HL-60 (cell line): ENCODE measurements at regions not wholly inside any gene's neighbourhood (a gene's known extent, or its start where the extent isn't known, plus 50 kb on each side); places are given as distances from the start of the nearest gene placed in this dataset.

Source experiments
- DNase-seq, 2 experiments: peaks; one replicate each; pipeline ENCODE4 v3.0.0-alpha.2; 2010 to 2020; ENCODE audit warnings: low read depth in 1 of 2, low spot score in 1 of 2
- H3K27ac ChIP-seq: fragments of 250-450 bp; sonication (Bioruptor Pico); replicated peaks from 2 replicates; pipeline ENCODE4 v1.5.1; 2020; ENCODE audit warnings: mild to moderate bottlenecking, moderate library complexity
- H3K27me3 ChIP-seq: fragments of 250-450 bp; sonication (Bioruptor Pico); 2 replicates; pipeline ENCODE4 v1.5.1; 2021; ENCODE audit warnings: mild to moderate bottlenecking, moderate library complexity; ENCODE audit not compliant: insufficient read depth, poor library complexity, severe bottlenecking
- H3K4me3 ChIP-seq: replicated peaks from 2 replicates; pipeline ENCODE4 v1.5.1; 2011; ENCODE audit warnings: mild to moderate bottlenecking, control low read depth, low read length; ENCODE audit not compliant: insufficient read depth
- GABPA ChIP-seq: IDR thresholded peaks from 2 replicates; pipeline ENCODE4 v1.6.1; 2012; ENCODE audit warnings: low read depth
- POLR2AphosphoS5 ChIP-seq: IDR thresholded peaks from 2 replicates; pipeline ENCODE4 v1.6.1; 2012; ENCODE audit warnings: low read depth
- SPI1 ChIP-seq: IDR thresholded peaks from 2 replicates; pipeline ENCODE4 v1.6.1; 2012; ENCODE audit warnings: low read depth, mild to moderate bottlenecking, borderline replicate concordance
- TF ChIP-seq, protein P1 (sequence below): IDR thresholded peaks from 2 replicates; pipeline ENCODE4 v1.6.1; 2012; ENCODE audit warnings: low read depth; ENCODE audit not compliant: insufficient replicate concordance
- TF ChIP-seq, protein P2 (sequence below): IDR thresholded peaks from one replicate; pipeline ENCODE4 v1.5.1; 2011; ENCODE audit warnings: low read length, control low read depth, inconsistent platforms; ENCODE audit not compliant: insufficient read depth

DNA sequence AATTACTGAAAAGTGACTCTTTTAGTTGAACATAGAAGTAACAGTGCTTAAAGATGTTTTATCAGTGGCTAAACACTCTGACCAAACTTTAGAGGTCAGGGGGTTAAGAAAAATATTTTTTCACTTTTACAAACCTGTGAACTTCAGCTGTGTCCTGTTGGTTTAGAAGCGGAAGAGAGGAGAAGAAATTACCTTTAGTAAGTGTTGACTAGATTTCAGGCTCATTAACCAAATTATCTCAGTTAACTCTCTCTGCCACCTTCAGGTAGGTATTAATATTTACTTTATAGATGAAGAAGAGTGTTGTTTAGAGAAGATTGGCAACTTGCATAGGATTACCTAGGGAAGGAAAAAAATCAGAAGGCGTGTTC is 151.9 kb upstream of the CMC1 start:
- Histone ChIP-seq H3K27me3 (no peaks in the 10 kb centered on the region), H3K27ac (no peak overlapping the region), H3K4me3 (no peak overlapping the region)
- DNase-seq, result no peak
- TF ChIP-seq, protein P1, sequence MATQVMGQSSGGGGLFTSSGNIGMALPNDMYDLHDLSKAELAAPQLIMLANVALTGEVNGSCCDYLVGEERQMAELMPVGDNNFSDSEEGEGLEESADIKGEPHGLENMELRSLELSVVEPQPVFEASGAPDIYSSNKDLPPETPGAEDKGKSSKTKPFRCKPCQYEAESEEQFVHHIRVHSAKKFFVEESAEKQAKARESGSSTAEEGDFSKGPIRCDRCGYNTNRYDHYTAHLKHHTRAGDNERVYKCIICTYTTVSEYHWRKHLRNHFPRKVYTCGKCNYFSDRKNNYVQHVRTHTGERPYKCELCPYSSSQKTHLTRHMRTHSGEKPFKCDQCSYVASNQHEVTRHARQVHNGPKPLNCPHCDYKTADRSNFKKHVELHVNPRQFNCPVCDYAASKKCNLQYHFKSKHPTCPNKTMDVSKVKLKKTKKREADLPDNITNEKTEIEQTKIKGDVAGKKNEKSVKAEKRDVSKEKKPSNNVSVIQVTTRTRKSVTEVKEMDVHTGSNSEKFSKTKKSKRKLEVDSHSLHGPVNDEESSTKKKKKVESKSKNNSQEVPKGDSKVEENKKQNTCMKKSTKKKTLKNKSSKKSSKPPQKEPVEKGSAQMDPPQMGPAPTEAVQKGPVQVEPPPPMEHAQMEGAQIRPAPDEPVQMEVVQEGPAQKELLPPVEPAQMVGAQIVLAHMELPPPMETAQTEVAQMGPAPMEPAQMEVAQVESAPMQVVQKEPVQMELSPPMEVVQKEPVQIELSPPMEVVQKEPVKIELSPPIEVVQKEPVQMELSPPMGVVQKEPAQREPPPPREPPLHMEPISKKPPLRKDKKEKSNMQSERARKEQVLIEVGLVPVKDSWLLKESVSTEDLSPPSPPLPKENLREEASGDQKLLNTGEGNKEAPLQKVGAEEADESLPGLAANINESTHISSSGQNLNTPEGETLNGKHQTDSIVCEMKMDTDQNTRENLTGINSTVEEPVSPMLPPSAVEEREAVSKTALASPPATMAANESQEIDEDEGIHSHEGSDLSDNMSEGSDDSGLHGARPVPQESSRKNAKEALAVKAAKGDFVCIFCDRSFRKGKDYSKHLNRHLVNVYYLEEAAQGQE, result no peak
- TF ChIP-seq SPI1 (no peak), POLR2AphosphoS5 (no peak), GABPA (no peak)
- TF ChIP-seq, protein P2, sequence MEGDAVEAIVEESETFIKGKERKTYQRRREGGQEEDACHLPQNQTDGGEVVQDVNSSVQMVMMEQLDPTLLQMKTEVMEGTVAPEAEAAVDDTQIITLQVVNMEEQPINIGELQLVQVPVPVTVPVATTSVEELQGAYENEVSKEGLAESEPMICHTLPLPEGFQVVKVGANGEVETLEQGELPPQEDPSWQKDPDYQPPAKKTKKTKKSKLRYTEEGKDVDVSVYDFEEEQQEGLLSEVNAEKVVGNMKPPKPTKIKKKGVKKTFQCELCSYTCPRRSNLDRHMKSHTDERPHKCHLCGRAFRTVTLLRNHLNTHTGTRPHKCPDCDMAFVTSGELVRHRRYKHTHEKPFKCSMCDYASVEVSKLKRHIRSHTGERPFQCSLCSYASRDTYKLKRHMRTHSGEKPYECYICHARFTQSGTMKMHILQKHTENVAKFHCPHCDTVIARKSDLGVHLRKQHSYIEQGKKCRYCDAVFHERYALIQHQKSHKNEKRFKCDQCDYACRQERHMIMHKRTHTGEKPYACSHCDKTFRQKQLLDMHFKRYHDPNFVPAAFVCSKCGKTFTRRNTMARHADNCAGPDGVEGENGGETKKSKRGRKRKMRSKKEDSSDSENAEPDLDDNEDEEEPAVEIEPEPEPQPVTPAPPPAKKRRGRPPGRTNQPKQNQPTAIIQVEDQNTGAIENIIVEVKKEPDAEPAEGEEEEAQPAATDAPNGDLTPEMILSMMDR, result no peak

DNA sequence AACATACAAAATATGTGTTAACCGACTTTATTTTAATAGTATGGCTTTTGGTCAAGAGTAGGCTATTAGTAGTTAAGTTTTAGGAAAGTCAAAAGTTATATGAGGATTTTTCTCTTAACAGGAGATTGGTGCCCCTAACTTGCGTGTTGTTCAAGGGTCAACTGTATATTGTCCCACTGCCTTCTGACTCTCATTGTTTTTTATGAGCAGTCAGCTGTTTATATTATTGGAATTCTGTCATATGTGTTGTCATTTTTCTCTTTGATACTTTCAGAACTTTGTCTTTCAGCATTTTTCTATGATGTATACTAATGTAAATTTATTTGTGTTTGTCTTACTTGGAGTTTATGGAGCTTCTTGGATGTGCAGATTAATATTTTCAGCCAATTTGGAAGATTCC is 142.1 kb upstream of the CMC1 start:
- Histone ChIP-seq H3K27ac (no peak overlapping the region), H3K27me3 (no peaks in the 10 kb centered on the region), H3K4me3 (no peak overlapping the region)
- TF ChIP-seq, protein P1, result no peak
- TF ChIP-seq, protein P2, result no peak
- TF ChIP-seq SPI1, result no peak
- TF ChIP-seq GABPA, result no peak
- no peak for TF ChIP-seq POLR2AphosphoS5
- no peak for DNase-seq

DNA sequence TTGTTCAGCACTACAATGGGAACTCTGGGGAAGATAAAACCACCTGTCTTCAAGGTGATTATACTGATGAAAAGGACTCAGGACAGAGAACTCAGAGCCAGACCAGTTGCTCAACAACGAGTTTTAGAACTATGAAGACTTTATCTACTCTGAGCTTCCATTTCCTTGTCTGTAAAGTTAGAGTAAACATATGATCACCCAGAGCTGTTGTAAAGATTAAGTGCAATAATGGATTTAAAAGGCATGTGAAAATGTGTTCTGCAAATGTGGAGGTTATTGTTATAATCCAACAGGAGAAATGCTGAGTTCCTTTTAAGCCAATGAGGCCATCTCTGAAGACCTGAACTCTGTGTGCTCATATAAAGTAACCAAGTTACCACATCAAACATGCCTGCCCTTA is 139.7 kb upstream of the CMC1 start:
- Histone ChIP-seq H3K27ac (no peak overlapping the region), H3K27me3 (no peaks in the 10 kb centered on the region), H3K4me3 (no peak overlapping the region)
- DNase-seq, result no peak
- TF ChIP-seq POLR2AphosphoS5 (no peak), SPI1 (no peak), GABPA (no peak)
- TF ChIP-seq, protein P2, result no peak
- TF ChIP-seq, protein P1, result no peak
